IPS-18a (cell line): ENCODE measurements at regions not wholly inside any gene's neighbourhood (a gene's known extent, or its start where the extent isn't known, plus 50 kb on each side); places are given as distances from the start of the nearest gene placed in this dataset.

Experiments
- H3K27ac ChIP-seq: one replicate; pipeline ENCODE4 v1.5.1; 2013; ENCODE audit warnings: low read length
- H3K27me3 ChIP-seq: one replicate; pipeline ENCODE4 v1.6.1; 2013; ENCODE audit warnings: mild to moderate bottlenecking, low read length; ENCODE audit not compliant: control insufficient read depth, insufficient read depth
- H3K36me3 ChIP-seq: one replicate; pipeline ENCODE4 v1.6.1; 2013; ENCODE audit warnings: low read depth, low read length; ENCODE audit not compliant: control insufficient read depth
- H3K4me1 ChIP-seq: one replicate; pipeline ENCODE4 v1.6.1; 2013; ENCODE audit warnings: low read depth, low read length; ENCODE audit not compliant: control insufficient read depth
- H3K4me3 ChIP-seq: one replicate; pipeline ENCODE4 v1.5.1; 2013; ENCODE audit warnings: low read length
- H3K9ac ChIP-seq: one replicate; pipeline ENCODE4 v1.6.1; 2013; ENCODE audit warnings: mild to moderate bottlenecking, low read length, moderate library complexity
- H3K9me3 ChIP-seq: one replicate; pipeline ENCODE4 v1.6.1; 2013; ENCODE audit warnings: low read depth, low read length; ENCODE audit not compliant: control insufficient read depth

DNA sequence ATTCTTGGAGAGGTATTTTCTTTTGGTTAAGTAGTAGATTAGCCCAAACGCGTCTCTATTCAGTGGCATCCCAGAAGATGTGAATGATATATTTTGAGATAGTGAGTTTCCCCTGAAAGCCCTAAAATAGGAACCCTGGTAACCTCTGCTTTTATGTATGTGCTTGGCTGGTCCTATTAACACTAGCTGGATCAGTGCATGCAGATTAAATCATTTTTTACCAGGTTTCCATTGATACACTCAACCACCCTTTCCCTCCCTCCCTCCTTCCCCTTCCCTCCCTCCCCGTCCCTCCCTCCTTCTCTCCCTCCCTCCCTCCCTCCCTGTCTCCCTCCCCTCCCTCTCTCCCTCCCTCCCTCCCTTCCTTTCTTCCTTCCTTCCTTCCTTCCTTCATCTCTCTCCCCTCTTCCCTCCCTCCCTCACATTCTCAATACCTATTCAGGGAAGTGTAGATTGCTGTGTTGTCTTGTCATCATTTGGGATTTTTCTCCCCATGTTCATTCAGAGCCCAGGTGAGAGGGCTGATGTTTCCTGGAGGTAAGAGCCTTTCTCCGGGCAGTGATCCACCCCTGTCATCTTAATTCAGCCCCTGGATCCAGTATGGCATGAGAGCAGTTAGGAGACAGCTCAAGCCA lies 406.8 kb downstream of the PRDM2 start:
- no peak overlapping the region for H3K9ac ChIP-seq
- H3K9me3 ChIP-seq = no peaks in the 10 kb centered on the region
- H3K27me3 ChIP-seq = no peaks in the 10 kb centered on the region
- no peak overlapping the region for H3K27ac ChIP-seq
- H3K4me1 ChIP-seq = no peaks in the 10 kb centered on the region
- H3K36me3 ChIP-seq = no peaks in the 10 kb centered on the region
- H3K4me3 ChIP-seq = no peak overlapping the region

DNA sequence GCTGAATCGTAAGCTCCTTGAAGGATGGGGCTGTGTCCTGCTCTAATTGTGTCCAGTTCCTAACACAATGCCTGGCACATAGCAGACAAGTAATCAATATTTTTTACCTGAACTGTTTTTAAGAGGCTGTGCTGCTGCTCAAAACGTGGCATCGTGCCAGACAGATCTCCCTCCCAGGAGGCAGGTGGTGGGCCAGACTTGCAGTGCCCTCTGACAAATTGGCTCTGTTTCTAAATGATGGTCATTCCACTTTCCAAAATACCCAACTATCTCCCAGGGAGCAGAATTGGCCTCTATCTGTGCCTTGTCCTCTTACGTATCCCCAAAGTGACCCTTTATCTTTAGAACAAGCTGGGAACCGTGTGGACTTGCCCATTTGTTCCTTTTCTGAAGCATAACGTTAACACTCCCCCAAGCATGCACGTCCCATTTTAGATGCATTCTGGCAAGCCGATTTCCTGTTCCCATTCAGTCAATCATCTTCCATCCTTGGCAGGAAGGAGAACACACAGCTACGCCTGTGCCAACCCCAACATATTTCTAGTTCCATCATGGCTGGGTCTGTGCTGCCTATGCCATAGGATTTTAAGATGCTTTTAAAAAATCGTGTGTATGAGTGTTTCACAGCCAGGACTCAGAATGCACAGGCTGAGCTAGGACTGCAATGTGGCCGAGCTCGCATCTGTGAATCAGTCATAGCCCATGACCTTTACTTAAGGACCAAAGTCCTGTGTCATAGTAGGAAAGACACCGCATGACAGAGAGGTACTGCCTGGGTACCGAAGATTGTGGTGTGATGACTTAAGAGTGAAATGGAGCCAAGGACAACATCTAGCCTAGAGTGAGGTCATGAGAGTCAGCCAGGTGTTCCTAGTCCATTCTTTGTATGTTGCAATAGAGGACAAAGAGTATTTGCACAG lies 408.6 kb downstream of the PRDM2 start:
- no peaks in the 10 kb centered on the region for H3K9me3 ChIP-seq
- no peak overlapping the region for H3K9ac ChIP-seq
- H3K27me3 ChIP-seq = no peaks in the 10 kb centered on the region
- H3K4me1 ChIP-seq = no peaks in the 10 kb centered on the region
- no peaks in the 10 kb centered on the region for H3K36me3 ChIP-seq
- H3K27ac ChIP-seq = no peak overlapping the region
- H3K4me3 ChIP-seq = no peak overlapping the region

DNA sequence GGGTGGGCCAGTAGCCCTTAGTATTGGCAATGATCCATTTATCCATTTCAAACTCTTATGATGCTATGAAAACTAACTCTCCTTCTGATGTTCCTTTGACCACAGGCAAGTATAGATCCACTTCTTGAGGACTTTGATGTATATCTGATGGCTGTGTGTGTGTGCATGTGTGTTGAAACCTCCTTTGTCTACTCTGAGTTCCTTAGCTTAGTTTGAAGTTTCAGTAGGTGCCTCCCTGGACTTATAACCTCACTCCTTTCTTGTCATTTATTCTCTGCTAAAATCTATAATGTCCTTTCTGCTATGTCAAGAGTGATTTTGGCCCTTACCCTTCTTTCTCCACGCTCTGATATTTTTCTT lies 409.3 kb downstream of the PRDM2 start:
- no peak overlapping the region for H3K9ac ChIP-seq
- H3K4me1 ChIP-seq = no peaks in the 10 kb centered on the region
- H3K9me3 ChIP-seq = no peaks in the 10 kb centered on the region
- no peaks in the 10 kb centered on the region for H3K27me3 ChIP-seq
- H3K4me3 ChIP-seq = no peak overlapping the region
- H3K36me3 ChIP-seq = no peaks in the 10 kb centered on the region
- no peak overlapping the region for H3K27ac ChIP-seq

DNA sequence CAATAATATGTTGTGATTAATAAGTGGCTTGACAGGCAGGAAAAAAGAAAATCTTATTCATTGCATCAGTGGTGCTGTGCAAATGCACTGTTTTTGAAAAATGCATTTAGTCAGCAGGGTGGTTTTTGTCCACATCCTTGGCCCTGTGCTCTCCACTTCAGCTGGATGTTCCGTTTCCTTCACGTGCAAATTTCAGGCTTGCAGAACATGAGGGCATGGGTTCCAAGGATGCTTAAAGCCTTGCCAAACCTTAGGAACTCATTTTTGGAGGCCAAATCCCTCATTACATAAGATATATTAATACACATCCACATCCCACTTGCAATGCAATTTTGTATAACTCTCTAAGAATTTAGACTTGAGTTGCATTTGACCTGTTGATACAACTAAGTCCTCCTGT lies 410.1 kb downstream of the PRDM2 start:
- no peak overlapping the region for H3K9ac ChIP-seq
- no peaks in the 10 kb centered on the region for H3K27me3 ChIP-seq
- no peaks in the 10 kb centered on the region for H3K36me3 ChIP-seq

DNA sequence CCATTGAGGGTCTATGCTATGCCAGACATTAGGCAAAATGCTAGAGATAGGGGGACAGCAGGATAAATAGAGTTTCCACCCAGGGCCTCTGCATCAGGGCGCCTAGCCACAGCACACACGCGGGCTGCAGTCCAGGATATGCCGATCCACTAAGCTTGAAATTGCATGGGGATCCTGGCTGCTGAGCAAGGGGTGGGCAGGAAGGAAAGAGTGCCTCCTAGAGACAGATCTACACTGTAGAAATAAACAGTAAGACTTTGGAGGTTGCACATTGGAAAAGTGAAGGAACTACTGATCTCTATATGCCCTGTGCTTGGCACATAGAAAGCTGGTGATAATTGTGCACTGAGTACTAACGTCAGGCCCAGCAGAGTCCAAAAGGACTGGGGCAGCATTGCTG lies 411.1 kb downstream of the PRDM2 start:
- Histone ChIP-seq H3K27me3 (no peaks in the 10 kb centered on the region), H3K36me3 (no peaks in the 10 kb centered on the region), H3K4me3 (no peak overlapping the region), H3K4me1 (no peaks in the 10 kb centered on the region), H3K27ac (no peak overlapping the region), H3K9ac (no peak overlapping the region), H3K9me3 (no peaks in the 10 kb centered on the region)

More for the DNA sequence above, 410.1 kb downstream of the PRDM2 start:
- Histone ChIP-seq H3K4me3 (no peak overlapping the region), H3K9me3 (no peaks in the 10 kb centered on the region), H3K4me1 (no peaks in the 10 kb centered on the region), H3K27ac (no peak overlapping the region)

DNA sequence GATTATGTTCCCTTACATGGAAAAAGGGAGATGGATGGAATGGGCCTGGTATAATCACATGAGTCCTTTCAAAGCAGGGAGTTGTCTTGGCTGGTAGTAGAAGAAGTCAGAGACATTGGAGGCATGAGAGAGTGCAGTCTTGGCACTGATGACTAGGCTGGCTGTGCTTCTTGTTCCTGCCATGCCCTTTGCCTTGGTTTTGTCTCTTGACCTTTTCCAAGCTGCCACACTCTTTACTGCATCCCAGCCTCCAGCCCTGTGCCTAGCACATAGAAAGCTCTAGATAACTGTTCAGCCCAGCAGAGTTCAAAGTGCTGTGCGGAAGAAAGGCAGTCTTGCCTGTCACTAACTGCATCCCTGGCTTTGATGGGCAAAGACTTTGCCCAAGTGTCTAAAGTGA lies 412.6 kb downstream of the PRDM2 start:
- no peaks in the 10 kb centered on the region for H3K27me3 ChIP-seq
- no peaks in the 10 kb centered on the region for H3K9me3 ChIP-seq
- H3K4me1 ChIP-seq = no peaks in the 10 kb centered on the region
- H3K36me3 ChIP-seq = no peaks in the 10 kb centered on the region
- H3K27ac ChIP-seq = no peak overlapping the region
- H3K9ac ChIP-seq = no peak overlapping the region
- H3K4me3 ChIP-seq = no peak overlapping the region

DNA sequence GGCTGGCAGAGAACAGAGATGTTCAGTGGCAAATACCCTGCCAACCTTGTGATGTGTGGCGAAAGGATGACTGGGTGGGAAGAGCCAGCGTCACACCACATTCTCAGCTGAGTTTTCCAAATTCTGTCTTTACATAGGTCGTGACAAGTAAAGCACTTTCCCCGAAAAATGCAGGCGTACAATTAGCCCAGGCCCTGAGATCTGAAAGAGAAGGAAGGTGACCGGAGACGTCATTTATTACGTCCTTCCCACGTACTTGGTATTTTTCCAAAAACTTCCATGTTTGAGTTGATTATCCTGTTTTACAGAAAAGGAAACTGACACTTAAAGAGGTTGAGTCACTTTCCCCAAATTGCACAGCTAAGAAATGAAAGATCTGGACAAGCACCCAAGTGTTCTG lies 413.3 kb downstream of the PRDM2 start:
- no peaks in the 10 kb centered on the region for H3K27me3 ChIP-seq
- no peak overlapping the region for H3K9ac ChIP-seq
- H3K36me3 ChIP-seq = no peaks in the 10 kb centered on the region
- H3K9me3 ChIP-seq = no peaks in the 10 kb centered on the region
- no peak overlapping the region for H3K4me3 ChIP-seq
- H3K27ac ChIP-seq = no peak overlapping the region
- H3K4me1 ChIP-seq = no peaks in the 10 kb centered on the region

DNA sequence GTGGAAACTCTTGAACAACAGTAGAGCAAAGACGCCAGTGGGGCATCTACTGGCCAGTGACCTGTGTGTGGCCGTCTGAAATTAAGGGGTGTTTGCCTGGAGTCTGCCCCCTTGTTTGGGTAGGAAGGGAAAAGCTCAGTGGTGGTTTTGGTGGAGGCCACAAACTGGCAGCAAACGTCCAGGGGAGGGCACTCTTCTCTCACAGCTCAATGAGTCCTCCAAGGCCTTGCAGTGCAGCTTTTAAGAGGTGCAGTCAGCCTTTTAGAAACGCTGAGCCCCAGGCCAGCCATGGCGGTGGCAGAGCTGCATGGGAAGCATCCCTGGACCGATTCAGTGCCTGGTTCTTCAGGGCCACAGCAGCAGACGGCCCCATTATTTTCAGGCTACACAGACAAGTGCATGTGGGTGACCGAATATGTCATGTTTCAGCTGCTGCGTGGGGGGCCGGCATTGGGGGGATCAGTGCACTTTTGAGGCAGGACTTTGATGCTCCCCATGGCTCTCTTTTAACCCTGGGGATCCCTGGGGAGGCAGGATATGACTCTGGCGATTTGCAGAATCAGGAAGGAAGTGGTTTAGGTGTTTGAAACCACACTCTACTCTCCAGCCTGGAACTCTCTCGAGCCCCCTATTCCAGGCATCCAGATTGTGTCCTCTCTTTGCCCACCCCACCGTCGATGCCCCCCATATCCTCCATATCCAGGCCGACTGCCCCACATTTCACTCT lies 414.0 kb downstream of the PRDM2 start:
- Histone ChIP-seq H3K9ac (no peak overlapping the region), H3K27me3 (no peaks in the 10 kb centered on the region), H3K27ac (no peak overlapping the region), H3K9me3 (no peaks in the 10 kb centered on the region), H3K4me3 (no peak overlapping the region), H3K36me3 (no peaks in the 10 kb centered on the region), H3K4me1 (no peaks in the 10 kb centered on the region)

DNA sequence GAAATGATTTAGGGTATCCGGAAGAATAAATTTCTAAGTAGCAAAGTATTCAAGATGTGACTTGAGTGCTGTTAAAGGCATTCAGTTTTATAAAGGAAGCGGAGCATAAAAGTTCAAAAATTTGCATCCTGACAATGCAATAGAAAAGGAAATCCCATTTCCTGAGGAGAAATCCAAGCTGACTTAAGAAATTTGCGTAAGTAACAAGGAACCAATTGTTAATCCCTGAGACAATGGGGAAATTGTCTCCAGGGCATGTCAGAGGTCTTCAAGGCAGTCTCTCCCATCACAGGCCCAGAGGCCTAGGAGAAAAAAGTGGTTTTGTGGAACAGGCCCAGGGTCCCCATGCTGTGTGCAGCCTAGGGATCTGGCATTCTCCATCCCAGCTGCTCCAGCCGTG lies 416.0 kb downstream of the PRDM2 start:
- Histone ChIP-seq H3K9ac (no peak overlapping the region), H3K36me3 (no peaks in the 10 kb centered on the region), H3K27me3 (no peaks in the 10 kb centered on the region), H3K4me1 (no peaks in the 10 kb centered on the region), H3K9me3 (no peaks in the 10 kb centered on the region), H3K27ac (no peak overlapping the region), H3K4me3 (no peak overlapping the region)

DNA sequence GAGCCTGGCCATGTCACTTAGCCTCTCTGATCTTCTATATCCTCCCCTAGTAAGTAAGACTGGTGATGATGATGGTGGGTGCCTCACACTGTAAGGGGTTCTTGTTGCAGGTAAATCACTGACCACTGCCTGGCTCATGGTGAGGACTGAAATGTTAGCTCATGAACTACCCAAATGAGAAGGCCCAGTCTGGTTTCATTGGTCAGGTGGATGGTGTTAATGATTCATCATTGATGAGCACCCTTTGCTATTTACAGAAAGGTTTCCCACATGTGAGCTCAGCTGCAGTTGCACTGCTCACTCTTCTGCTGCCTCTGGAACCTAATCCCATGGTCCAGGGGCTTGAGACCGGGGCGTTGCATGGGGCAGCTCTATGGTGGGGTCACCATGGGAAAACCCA lies 417.7 kb downstream of the PRDM2 start:
- no peaks in the 10 kb centered on the region for H3K9me3 ChIP-seq
- H3K27ac ChIP-seq = no peak overlapping the region
- H3K27me3 ChIP-seq = no peaks in the 10 kb centered on the region
- H3K4me3 ChIP-seq = no peak overlapping the region
- no peak overlapping the region for H3K9ac ChIP-seq
- H3K4me1 ChIP-seq = no peaks in the 10 kb centered on the region
- no peaks in the 10 kb centered on the region for H3K36me3 ChIP-seq

DNA sequence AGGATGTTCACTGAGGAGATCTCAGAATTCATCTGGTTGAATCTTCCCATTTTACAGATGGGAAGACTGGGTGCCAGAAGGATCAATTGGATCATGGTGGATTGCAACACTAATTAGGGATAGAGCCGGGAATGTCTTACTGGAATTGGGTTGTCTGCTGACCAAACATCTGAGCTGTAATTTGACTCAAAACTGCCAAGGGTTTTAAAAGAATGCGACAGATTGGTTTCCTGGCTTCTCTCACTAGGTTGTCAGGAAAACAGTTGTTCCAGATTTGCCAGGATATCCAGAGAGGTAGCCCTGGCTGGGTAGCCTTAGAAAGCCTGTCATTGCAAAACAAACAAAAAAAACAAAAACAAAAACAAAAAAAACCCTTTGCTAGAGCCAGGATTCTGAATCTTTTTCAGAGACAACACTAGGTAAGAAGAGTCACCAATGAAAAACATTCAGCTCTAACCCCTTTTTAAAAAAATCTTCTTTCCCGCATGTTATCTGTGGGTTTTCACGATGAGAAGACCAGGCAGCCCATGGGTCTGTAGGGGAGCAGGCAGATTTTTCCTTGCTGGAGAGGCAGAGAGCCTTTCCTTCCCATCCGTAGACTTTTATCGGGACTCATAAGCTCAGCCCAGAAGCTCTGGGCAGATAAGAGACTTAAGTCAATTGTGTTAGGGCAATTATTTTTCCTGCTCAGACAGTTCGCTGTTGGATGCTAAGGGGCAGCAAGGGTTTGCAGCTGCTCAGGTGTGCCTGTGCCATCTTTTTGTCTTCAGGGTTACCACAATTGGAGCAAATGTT lies 418.9 kb downstream of the PRDM2 start:
- Histone ChIP-seq H3K9ac (no peak overlapping the region), H3K4me1 (no peaks in the 10 kb centered on the region), H3K27ac (no peak overlapping the region)

More for the DNA sequence above, 418.9 kb downstream of the PRDM2 start:
- Histone ChIP-seq H3K9me3 (no peaks in the 10 kb centered on the region), H3K27me3 (no peaks in the 10 kb centered on the region), H3K4me3 (no peak overlapping the region), H3K36me3 (no peaks in the 10 kb centered on the region)
